A673 (cell line): ENCODE measurements at regions not wholly inside any gene's neighbourhood (a gene's known extent, or its start where the extent isn't known, plus 50 kb on each side); places are given as distances from the start of the nearest gene placed in this dataset.

Experiments
- CTCF ChIP-seq: fragments of 300-800, 200-600 bp; sonication (generic); conservative IDR thresholded peaks from 2 replicates; pipeline ENCODE4 v1.5.1; 2017; ENCODE audit warnings: low read depth, mild to moderate bottlenecking, antibody characterized with exemption, low read length, moderate library complexity, mixed read lengths
- EZH2 ChIP-seq: fragments of 200-600 bp; sonication (generic); IDR thresholded peaks from 2 replicates; pipeline ENCODE4 v1.6.1; 2017; ENCODE audit warnings: borderline replicate concordance, low read depth, mild to moderate bottlenecking, mixed read lengths, antibody characterized with exemption, low read length; ENCODE audit not compliant: poor library complexity, severe bottlenecking

DNA sequence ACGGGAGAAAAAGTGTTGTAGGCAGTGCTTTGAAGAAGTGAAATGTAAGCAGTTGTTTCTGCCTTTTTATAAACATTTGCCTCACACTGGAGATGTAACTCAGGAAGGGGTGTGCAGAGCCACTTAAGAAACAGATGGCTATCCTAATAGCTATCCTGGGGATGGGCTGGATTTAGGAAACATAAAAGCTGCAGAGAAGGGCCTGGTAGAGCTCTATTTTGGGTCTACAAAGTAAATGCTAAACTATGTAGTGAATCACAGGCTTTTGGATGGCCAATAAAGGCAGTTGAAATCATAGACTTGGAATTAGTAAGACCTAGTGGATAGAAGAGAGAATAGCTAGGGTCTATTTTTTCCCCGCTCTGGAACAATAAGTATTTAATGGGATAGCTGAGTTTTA is 79.9 kb upstream of the AGR3 start:
- TF ChIP-seq CTCF = no peak
- no peak for TF ChIP-seq EZH2
